Central memory CD4-positive, alpha-beta T cell (primary cell): ENCODE measurements at regions not wholly inside any gene's neighbourhood (a gene's known extent, or its start where the extent isn't known, plus 50 kb on each side); places are given as distances from the start of the nearest gene placed in this dataset.

ENCODE experiments used
- DNase-seq: peaks from one replicate; pipeline ENCODE4 v3.0.0; 2022

- DNase-seq = no peak
Measured at GRCh38 chr15:97401970-97402369, 558.5 kb upstream of the ARRDC4 start.

DNA sequence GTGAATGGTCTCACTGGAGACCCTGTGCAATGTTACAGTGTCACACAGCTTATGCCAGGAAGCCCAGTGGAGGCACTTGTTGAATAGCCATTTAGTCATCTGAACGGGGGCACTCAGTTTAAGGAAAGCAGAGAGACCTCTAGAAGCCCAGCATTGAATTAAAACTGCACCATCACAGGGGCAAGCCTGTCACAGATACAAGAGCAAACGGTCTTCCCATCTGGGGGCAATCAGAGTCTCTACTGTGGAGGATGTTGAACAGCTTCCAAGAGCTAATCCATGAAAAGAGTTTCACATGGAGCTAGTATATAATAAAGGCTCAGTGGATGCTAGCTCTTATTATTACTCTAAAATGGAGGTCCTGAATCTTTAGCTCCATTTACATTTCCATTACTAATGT, 553.7 kb upstream of the ARRDC4 start:
- no peak for DNase-seq

- no peak for DNase-seq
Measured at GRCh38 chr15:97410897-97411575, 549.5 kb upstream of the ARRDC4 start.

- no peak for DNase-seq
Measured at GRCh38 chr15:97420130-97420529, 540.4 kb upstream of the ARRDC4 start.

GRCh38 chr15:97425596-97425995, 534.9 kb upstream of the ARRDC4 start:
- no peak for DNase-seq

DNA sequence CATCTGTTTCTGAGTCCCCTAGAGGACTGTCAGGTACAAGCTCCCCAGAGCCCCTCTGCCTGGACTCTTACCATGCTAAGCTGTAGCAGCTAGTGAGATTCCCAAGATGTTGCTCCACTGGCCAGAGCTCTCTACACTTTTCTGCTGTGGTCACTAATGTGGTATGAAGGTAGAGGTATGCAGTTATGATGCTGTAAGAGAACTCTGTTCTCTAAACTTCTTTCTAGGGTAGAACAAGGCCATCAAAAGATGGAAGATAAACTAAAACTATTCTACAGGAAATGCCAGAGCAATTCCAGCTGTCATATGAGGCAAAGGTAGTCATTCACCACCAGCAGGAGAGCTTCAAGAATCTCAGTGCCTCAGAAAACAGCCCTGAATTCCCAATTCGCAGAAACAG, 517.4 kb upstream of the ARRDC4 start:
- DNase-seq = no peak

- DNase-seq = no peak
Measured at GRCh38 chr15:97446138-97446537, 514.4 kb upstream of the ARRDC4 start.

DNA sequence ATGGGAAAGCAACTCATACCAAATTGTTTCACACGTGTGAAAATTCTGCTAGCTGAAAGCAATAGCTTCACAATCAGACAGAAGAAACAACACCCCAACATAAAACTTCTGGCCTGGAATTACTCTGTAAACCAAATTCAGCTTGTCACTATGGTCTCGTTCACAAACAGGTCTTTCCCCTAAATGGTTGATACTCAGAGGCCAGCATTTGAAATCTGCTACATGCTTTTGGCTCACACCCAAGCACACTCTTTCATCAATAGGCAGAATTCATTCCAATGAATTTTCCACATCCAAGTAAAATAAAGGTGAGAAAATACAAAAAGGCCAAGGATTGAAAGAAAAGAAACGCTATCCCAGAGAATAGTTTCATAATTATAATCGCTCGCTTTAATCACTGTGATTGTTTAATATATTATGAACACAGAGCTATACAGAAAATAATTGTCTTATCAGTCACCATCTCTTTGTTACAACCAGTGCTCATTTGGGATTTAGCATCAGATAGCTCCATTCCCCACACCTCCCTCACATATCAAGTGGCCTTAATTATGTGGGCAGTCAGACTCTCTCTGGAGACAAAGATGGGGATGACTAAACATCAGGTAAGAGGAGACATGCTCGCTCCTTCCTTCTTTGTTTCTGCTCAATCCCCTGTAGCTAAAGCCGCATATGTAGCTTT, 503.8 kb upstream of the ARRDC4 start:
- no peak for DNase-seq

- no peak for DNase-seq
Measured at GRCh38 chr15:97457203-97457847, 503.2 kb upstream of the ARRDC4 start.

- no peak for DNase-seq
Measured at GRCh38 chr15:97459771-97460170, 500.7 kb upstream of the ARRDC4 start.

DNA sequence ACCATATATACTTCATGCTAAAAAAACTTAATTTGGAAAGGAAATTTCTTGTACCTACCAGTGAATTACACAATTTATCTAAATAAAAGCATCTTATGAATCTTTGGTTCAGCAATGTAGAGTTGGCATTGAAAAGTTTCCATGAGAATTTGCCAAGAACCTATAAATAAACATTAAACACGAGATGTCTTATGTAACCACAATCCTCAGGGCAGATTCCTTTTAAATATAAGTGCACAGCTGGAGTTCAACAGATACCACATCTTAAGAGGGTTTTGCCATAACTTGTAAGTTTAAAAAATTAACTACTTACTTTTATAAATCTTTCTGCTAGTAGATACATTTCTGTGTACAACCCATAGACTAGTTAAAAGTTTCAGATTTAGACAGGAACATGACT, 499.3 kb upstream of the ARRDC4 start:
- no peak for DNase-seq

DNA sequence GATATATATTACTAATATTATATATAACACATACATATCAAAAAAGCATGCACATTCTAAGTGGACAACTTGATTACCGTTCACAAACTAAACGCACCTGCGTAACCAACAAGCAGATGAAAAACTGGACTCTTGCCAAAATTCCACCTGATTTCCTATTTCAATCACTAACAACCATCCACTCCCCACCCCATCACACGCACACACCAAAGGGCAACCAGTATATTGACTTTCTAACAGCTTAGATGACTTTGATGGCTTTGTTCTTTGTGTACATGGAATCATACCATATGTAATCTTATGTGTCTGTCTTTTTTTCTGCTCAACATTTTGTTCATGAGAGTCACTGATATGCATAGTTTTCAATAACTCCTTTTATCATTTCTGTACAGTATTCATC, 496.8 kb upstream of the ARRDC4 start:
- DNase-seq = no peak

DNA sequence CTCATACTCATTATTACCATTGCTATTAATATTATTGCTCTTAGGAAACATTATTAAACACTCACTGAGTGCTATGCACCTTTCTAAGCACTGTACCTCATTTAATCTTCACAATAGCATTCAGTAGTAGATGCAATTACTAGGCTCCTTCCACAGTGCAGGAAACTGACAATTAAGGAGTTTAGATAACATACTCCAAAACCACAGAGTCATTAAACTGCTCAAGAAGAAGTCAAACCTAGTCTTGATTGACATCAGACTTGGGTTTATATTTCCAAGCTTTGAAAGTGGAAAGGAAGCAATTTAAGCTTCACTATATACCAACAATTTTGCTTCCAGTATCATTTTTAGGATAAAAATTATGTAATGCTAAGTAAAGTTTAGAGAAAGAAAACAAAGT, 490.1 kb upstream of the ARRDC4 start:
- DNase-seq = no peak

- DNase-seq = no peak
Measured at GRCh38 chr15:97473627-97474026, 486.9 kb upstream of the ARRDC4 start.

GRCh38 chr15:97479957-97480356, 480.5 kb upstream of the ARRDC4 start:
- no peak for DNase-seq

DNA sequence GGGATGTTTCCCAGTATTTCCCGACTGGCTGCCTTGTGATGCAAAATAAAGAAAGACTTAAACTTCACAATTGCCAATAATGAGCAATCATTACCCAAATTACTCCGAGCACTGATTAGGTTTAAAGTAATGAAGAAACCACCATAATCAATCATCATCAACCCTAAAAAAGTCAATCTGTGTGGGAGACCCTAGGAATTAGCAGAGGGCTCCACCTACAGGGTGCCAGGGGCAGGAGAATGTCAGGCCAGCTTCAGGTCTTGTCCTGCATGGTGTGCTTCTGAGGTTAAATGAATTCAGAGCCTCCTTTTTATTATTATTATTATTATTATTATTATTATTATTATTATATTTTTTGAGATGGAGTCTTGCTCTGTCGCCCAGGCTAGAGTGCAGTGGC, 478.0 kb upstream of the ARRDC4 start:
- no peak for DNase-seq

GRCh38 chr15:97483232-97483631, 477.3 kb upstream of the ARRDC4 start:
- no peak for DNase-seq

- no peak for DNase-seq
Measured at GRCh38 chr15:97490429-97490828, 470.1 kb upstream of the ARRDC4 start.

- no peak for DNase-seq
Measured at GRCh38 chr15:97501291-97501690, 459.2 kb upstream of the ARRDC4 start.

DNA sequence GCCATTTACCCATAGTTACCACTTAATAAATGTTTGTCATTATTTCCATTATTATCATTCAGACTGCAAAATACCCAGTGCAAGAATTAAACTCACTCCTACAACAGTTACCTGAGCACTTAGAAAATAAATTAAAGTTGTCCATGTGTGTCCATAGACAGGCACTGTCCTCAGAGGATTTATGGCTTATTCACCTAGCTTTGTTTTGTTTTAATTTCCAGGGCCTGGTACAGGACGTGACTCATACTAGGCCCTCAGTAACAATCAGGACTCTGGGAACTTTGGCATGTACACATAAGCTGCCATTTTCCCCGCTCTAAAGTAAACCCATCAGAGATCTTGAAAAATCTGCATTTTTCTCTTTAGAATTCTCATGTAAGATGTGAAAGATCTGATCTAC, 458.5 kb upstream of the ARRDC4 start:
- DNase-seq = no peak

- no peak for DNase-seq
Measured at GRCh38 chr15:97504031-97504792, 456.3 kb upstream of the ARRDC4 start.

- DNase-seq = no peak
Measured at GRCh38 chr15:97517737-97518136, 442.8 kb upstream of the ARRDC4 start.

DNA sequence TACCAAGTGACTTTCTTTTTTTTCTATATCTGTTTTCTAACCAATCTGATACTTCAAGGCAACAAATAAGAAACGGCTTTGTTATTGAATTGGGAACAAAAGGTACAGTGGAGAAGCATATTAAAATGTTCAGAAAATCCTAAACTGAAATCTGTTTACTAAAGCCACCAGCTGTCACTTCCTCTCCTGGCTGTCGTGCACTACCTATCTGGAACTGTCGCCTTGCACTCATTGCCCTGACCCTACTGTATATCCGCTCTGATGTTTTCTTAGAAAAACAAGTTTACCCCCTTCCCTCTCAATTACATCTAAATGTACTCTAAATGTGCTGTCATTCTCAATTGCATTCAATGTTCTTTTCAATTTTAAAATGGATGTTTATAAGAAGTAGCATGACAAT, 439.8 kb upstream of the ARRDC4 start:
- no peak for DNase-seq
